B cell (primary cell): ENCODE measurements at regions not wholly inside any gene's neighbourhood (a gene's known extent, or its start where the extent isn't known, plus 50 kb on each side); places are given as distances from the start of the nearest gene placed in this dataset.

Experiments used
- ATAC-seq: fragments of 200-7000 bp; cut with Tn5 transposase; one replicate; pipeline ENCODE4 v1.10.0; 2021; ENCODE audit warnings: low read depth, mild to moderate bottlenecking, moderate number of reproducible peaks, moderate library complexity
- CTCF ChIA-PET: fragments of 350-600 bp; sonication (Branson Sonifier 250); formaldehyde crosslinking; loops from one replicate; lab custom pipeline; 2021; ENCODE audit warnings: antibody characterized with exemption, inconsistent platforms; lab: Charles Lee
- POLR2A ChIA-PET: fragments of 350-600 bp; sonication (Branson Sonifier 250); formaldehyde crosslinking; loops from one replicate; lab custom pipeline; 2021; ENCODE audit warnings: antibody characterized with exemption; lab: Charles Lee
- DNase-seq: peaks from one replicate; pipeline ENCODE4 v3.0.0; 2013
- H2AFZ ChIP-seq: 2 replicates; pipeline ENCODE4 v1.6.1; 2012; ENCODE audit warnings: mild to moderate bottlenecking, low read depth, low read length; ENCODE audit not compliant: insufficient read depth, poor library complexity, severe bottlenecking
- H3K27ac ChIP-seq, 2 donors: 1 replicate in 1 of 2; 2 replicates in 1 of 2; pipeline ENCODE4 v1.5.1; 2012 to 2013; ENCODE audit warnings: low read length in 2 of 2, mild to moderate bottlenecking in 2 of 2, moderate library complexity in 1 of 2
- H3K27me3 ChIP-seq, 4 experiments: fragments of 200-600 bp in 1 of 4; sonication (generic) in 1 of 4; replicated peaks in 1 of 4; 1 replicate in 2 of 4; 2 replicates in 2 of 4; pipeline versions ENCODE4 v1.6.1 to v1.7.0; 2013 to 2016; ENCODE audit warnings: low read length in 3 of 4, mild to moderate bottlenecking in 2 of 4, mixed read lengths in 1 of 4, moderate library complexity in 1 of 4; ENCODE audit not compliant: insufficient read depth in 4 of 4, control insufficient read depth in 3 of 4; ENCODE audit errors: control extremely low read depth in 1 of 4
- H3K36me3 ChIP-seq, 2 experiments: replicated peaks in 1 of 2; 1 replicate in 1 of 2; 2 replicates in 1 of 2; pipeline versions ENCODE4 v1.6.1 to v1.7.1; 2013; ENCODE audit warnings: low read length in 1 of 2; ENCODE audit not compliant: insufficient read depth in 2 of 2, control insufficient read depth in 1 of 2; ENCODE audit errors: control extremely low read depth in 1 of 2, extremely low read depth in 1 of 2
- H3K4me1 ChIP-seq, 2 donors: fragments of 200-600 bp in 1 of 2; sonication (generic) in 1 of 2; 1 replicate in 1 of 2; 2 replicates in 1 of 2; pipeline versions ENCODE4 v1.5.1 to v1.6.1; 2013 to 2017; ENCODE audit warnings: low read length in 2 of 2; ENCODE audit not compliant: control insufficient read depth in 2 of 2, insufficient read depth in 2 of 2
- H3K4me2 ChIP-seq: replicated peaks from 2 replicates; pipeline ENCODE3; 2012; ENCODE audit warnings: mild to moderate bottlenecking, low read depth, low read length; ENCODE audit not compliant: poor library complexity, severe bottlenecking
- H3K4me3 ChIP-seq, 5 experiments: fragments of 200-600 bp in 1 of 5; sonication (generic) in 1 of 5; 1 replicate in 3 of 5; 2 replicates in 2 of 5; pipeline versions ENCODE4 v1.5.1 to v1.7.0; 2011 to 2016; ENCODE audit warnings: low read length in 4 of 5, mild to moderate bottlenecking in 4 of 5, low read depth in 2 of 5, control low read depth in 1 of 5, moderate library complexity in 1 of 5; ENCODE audit not compliant: insufficient read depth in 1 of 5; ENCODE audit errors: control extremely low read depth in 1 of 5, extremely low read depth in 1 of 5
- H3K79me2 ChIP-seq: fragments of 200-600 bp; sonication (generic); one replicate; pipeline ENCODE4 v1.6.0; 2016; ENCODE audit warnings: low read length; ENCODE audit not compliant: control insufficient read depth, insufficient read depth
- H3K9ac ChIP-seq: fragments of 200-600 bp; sonication (generic); 2 replicates; pipeline ENCODE4 v1.6.1; 2017; ENCODE audit warnings: mild to moderate bottlenecking, low read length, moderate library complexity
- H3K9me3 ChIP-seq, 3 donors: one replicate each; pipeline versions ENCODE4 v1.6.1 to v1.7.1; 2013; ENCODE audit warnings: low read length in 2 of 3; ENCODE audit not compliant: control insufficient read depth in 2 of 3, insufficient read depth in 1 of 3; ENCODE audit errors: control extremely low read depth in 1 of 3
- H4K20me1 ChIP-seq: 2 replicates; pipeline ENCODE4 v1.6.0; 2012; ENCODE audit warnings: mild to moderate bottlenecking, low read length; ENCODE audit not compliant: insufficient read depth, control insufficient read depth, poor library complexity, severe bottlenecking
- H3K27ac Mint-ChIP-seq: one replicate; pipeline ENCODE4 v1.8.0; 2021; ENCODE audit warnings: mixed read lengths
- H3K27me3 Mint-ChIP-seq: one replicate; pipeline ENCODE4 v1.8.0; 2021; ENCODE audit warnings: mixed read lengths
- H3K4me1 Mint-ChIP-seq: one replicate; pipeline ENCODE4 v1.8.0; 2021; ENCODE audit warnings: mixed read lengths
- H3K4me3 Mint-ChIP-seq: one replicate; pipeline ENCODE4 v1.8.0; 2021; ENCODE audit warnings: mixed read lengths
- H3K9me3 Mint-ChIP-seq: one replicate; pipeline ENCODE4 v1.8.0; 2022; ENCODE audit warnings: mixed read lengths; ENCODE audit not compliant: insufficient read depth
- CTCF ChIP-seq: fragments of 200-600 bp; IDR thresholded peaks from one replicate; pipeline ENCODE4 v1.8.0; 2022; ENCODE audit warnings: antibody characterized with exemption, mild to moderate bottlenecking
- EZH2 ChIP-seq: IDR thresholded peaks from 2 replicates; pipeline ENCODE4 v1.6.1; 2012; ENCODE audit warnings: borderline replicate concordance, low read depth, mild to moderate bottlenecking, moderate library complexity, low read length; ENCODE audit not compliant: insufficient read depth, poor library complexity, severe bottlenecking
- WGBS: methylation state at CpG from one replicate; pipeline ENCODE4 v1.1.5; 2013; ENCODE audit warnings: missing lambda C conversion rate; ENCODE audit not compliant: insufficient coverage; 5-methylcytosine and 5-hydroxymethylcytosine counted together
- intact Hi-C: fragments of 100-400 bp; cut with micrococcal nuclease; formaldehyde crosslinking; loops from one replicate; pipeline ENCODE4 v1.10.0; 2022

GRCh38 chr2:164155558-164155957 is 419.8 kb upstream of the FIGN start:
- Histone ChIP-seq H3K36me3 (no peaks in the 10 kb centered on the region), H3K9me3 (no peaks in the 10 kb centered on the region), H3K79me2 (no peaks in the 10 kb centered on the region), H3K4me3 (no peak overlapping the region), H2AFZ (no peak overlapping the region), H3K4me2 (no peak overlapping the region), H3K9ac (no peak overlapping the region), H3K4me1 (no peaks in the 10 kb centered on the region), H3K27me3 (no peaks in the 10 kb centered on the region), H3K27ac (no peak overlapping the region), H4K20me1 (no peaks in the 10 kb centered on the region)
- CTCF ChIA-PET: no interaction called here
- ATAC-seq (no peak), DNase-seq (no peak)
- POLR2A ChIA-PET: no interaction called here
- no peaks in the 10 kb centered on the region for H3K4me1 Mint-ChIP-seq
- no peak overlapping the region for H3K27ac Mint-ChIP-seq
- no peaks in the 10 kb centered on the region for H3K27me3 Mint-ChIP-seq
- TF ChIP-seq CTCF (no peak), EZH2 (no peak)
- no peak overlapping the region for H3K4me3 Mint-ChIP-seq
- no peaks in the 10 kb centered on the region for H3K9me3 Mint-ChIP-seq
- intact Hi-C loops: no loop called here

- H2AFZ ChIP-seq: no peak overlapping the region
- no peaks in the 10 kb centered on the region for H3K4me1 ChIP-seq
- no peaks in the 10 kb centered on the region for H3K27me3 ChIP-seq
- H3K9ac ChIP-seq: no peak overlapping the region
- H3K4me1 Mint-ChIP-seq: no peaks in the 10 kb centered on the region
- WGBS: 69% methylated on average over 4 of the region's 5 CpGs
- no peaks in the 10 kb centered on the region for H4K20me1 ChIP-seq
- no peak for DNase-seq
- H3K9me3 ChIP-seq: no peaks in the 10 kb centered on the region
- no peaks in the 10 kb centered on the region for H3K27me3 Mint-ChIP-seq
- no peak overlapping the region for H3K4me3 Mint-ChIP-seq
- H3K36me3 ChIP-seq: no peaks in the 10 kb centered on the region
- ChIA-PET POLR2A (no interaction called here), CTCF (no interaction called here)
- no peaks in the 10 kb centered on the region for H3K9me3 Mint-ChIP-seq
- no peak for ATAC-seq
- H3K4me3 ChIP-seq: no peak overlapping the region
- no peak overlapping the region for H3K4me2 ChIP-seq
- H3K27ac Mint-ChIP-seq: no peak overlapping the region
- intact Hi-C loops: no loop called here
- TF ChIP-seq CTCF: no peak
- no peak for TF ChIP-seq EZH2
- H3K79me2 ChIP-seq: no peaks in the 10 kb centered on the region
- H3K27ac ChIP-seq: no peak overlapping the region
Observed at GRCh38 chr2:164151522-164151921, 415.7 kb upstream of the FIGN start.
